Embryonic facial prominence (tissue), 1 donor: ENCODE measurements at regions not wholly inside any gene's neighbourhood (a gene's known extent, or its start where the extent isn't known, plus 50 kb on each side); places are given as distances from the start of the nearest gene placed in this dataset.

ENCODE experiments used
- DNase-seq: peaks from one replicate; pipeline ENCODE4 v3.0.0-alpha.2; 2016; ENCODE audit errors: extremely low spot score

- no peak for DNase-seq
Measured at GRCh38 chr14:27090716-27091115, 492.9 kb upstream of the NOVA1 start.

- no peak for DNase-seq
Measured at GRCh38 chr14:27091973-27092372, 494.1 kb upstream of the NOVA1 start.

- DNase-seq: no peak
Measured at GRCh38 chr14:27096091-27096490, 498.3 kb upstream of the NOVA1 start.

DNA sequence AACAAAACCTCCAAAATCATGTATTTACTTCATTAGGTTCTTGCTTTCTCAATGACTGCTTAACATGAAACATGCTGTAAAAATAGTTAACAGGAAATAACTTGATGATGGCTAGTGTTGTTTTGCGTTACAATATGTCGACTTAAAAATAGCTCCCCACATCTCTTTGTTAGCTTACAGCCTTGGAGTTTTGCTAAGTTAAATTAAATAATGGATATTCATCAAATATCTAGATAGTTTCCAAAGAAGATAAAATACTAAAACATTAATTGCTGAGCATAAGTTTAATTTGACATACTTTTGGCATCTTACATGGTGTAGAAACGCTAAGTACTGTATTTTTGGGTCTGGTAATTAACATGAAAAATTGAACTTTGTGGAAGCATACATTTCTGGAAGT is 500.6 kb upstream of the NOVA1 start:
- no peak for DNase-seq

DNA sequence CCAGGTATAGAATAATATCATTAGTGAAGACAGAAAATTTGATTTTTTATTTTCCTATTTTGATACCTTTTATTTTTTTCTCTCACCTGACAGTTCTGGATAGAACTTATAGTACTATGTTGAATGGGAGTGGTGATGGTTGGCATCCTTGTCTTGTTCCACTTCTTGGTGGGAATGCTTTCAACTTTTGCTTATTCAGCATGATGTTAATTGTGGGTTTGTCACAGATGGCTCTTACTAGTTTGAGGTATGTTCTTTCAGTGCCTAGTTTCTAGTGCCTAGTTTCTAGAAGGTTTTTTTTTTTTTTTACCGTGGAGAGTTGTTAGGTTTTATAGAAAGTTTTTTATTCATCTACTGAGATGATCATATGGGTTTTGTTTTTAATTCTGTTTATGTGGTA is 516.3 kb upstream of the NOVA1 start:
- no peak for DNase-seq

DNA sequence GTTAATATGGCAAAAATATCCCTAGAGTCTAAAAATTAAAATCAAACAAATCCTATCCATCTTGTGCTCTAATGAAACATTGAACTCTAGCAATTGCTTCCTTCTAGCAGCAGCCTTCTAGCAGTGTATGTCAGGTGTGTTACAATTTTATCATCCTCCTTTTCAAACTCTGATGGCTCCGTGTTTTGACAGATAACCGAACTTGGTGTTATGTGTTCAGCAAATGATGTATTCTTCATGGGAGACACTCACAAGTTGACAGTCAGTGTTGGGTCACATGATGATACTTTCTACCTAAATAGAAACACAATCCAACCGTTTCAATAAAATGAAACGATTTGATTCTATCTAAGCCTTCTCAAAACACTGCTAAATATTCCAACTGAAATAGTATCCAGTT is 525.3 kb upstream of the NOVA1 start:
- no peak for DNase-seq

DNA sequence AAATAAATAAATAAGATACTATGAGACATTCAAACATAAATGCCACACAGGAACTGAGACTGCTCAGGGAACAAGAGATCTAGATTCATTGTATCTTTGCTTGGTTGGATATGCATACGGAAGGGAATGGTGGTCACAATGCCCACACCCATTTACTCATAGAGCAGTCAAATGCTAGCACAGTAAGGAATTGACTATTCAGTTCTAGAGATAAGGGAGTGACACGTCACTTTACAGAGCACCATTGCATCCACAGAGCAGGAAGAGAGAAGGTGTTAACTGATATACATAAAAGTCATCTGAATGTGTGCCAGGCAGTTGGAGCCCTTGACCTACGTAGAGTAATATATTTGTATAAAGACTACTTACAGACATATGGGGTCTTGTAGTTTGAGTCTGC is 530.0 kb upstream of the NOVA1 start:
- no peak for DNase-seq

- DNase-seq: no peak
Measured at GRCh38 chr14:27134200-27134599, 536.4 kb upstream of the NOVA1 start.

- DNase-seq: no peak
Measured at GRCh38 chr14:27145170-27145569, 547.3 kb upstream of the NOVA1 start.

GRCh38 chr14:27148143-27148542 is 550.3 kb upstream of the NOVA1 start:
- no peak for DNase-seq

DNA sequence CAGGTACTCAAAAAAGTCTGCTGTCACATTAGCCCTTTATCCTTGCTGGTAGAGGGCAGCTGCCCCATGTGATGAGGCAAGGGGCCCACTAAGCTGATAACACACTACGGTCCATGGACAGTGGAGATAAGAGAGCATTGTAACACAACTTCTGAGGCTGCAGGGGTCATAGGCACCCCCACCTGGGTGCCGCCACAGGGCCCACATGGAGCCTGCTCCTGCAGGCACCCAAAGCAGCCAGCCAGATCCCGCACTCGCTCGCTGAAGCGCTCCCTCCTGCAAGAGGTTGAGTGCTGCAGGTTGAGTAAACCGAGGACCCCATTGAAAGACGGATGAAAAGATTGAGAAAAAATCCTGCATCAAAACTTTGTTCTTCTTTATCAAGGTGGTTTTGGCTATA is 566.3 kb upstream of the NOVA1 start:
- no peak for DNase-seq

DNA sequence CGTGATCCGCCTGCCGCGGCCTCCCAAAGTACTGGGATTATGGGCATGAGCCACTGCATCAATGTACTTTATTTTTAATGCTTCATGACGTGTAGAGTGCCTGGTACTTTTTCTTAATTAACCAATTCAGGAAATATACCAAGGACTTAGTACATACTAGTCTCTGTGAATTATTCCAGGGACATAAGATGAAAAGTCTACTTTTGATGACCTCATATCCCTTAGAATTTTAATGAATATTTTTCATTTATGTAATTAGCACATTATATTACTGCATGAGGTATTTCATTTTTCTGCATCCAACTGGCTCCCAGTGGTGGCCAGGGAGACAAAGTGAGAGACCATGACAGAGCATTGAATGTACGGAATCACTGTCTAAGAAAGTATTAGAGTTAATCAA is 577.7 kb upstream of the NOVA1 start:
- no peak for DNase-seq

DNA sequence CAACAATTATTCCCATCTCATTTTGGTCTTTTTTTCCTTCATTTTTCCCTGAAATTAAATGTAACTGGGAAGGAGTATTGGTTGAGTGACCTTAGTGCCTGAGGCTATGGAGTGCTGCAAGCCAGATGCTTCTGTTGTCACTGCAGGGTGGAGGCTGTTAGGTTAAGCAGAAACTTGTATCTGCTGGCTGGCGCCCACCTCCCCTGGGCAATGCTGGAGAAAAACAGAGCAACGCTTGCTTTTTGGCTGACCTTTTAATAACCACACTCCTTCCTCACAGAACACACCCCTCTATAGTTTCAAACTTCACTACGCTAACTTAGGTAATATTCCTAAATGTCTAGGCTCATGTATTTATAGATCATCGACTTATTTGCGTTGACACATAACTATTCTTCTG is 583.5 kb upstream of the NOVA1 start:
- no peak for DNase-seq

GRCh38 chr14:27184427-27184826 is 586.6 kb upstream of the NOVA1 start:
- no peak for DNase-seq

DNA sequence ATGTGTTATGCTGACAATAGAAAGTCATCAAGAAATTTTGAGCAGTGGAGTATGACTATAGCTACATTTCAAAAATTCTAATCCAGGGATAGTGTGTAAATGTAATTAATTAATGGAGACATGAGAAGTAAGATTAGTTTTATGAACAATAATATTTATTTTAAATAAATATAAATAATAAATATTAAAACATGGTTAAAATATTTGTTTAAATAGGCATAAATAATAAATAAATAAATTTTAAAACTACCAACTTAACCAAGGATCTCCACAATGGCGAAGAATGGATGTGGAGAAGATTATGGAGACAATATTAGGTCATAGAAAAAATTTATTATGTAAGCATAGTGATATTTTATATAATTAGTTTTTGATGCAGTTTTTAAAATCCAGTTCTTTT is 588.2 kb upstream of the NOVA1 start:
- DNase-seq: no peak

DNA sequence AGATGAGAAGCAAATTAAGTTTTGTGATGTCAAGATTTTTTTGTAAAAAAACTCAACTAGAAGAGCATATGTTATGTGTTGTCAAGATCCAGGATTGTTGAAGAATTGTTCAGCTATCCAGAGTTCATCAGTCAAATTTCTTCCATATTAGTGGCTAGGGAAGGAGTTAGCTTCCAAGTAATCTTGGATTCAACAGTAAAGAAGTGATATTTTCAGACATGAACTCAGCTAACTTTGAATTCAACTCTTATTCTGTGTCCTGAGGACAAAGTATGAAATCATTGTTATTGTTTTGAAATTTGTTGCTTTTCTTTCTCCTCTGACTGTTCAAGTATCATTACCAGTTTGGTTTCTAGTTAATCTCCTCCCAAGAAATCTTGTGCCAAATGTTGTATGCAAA is 589.3 kb upstream of the NOVA1 start:
- no peak for DNase-seq

DNA sequence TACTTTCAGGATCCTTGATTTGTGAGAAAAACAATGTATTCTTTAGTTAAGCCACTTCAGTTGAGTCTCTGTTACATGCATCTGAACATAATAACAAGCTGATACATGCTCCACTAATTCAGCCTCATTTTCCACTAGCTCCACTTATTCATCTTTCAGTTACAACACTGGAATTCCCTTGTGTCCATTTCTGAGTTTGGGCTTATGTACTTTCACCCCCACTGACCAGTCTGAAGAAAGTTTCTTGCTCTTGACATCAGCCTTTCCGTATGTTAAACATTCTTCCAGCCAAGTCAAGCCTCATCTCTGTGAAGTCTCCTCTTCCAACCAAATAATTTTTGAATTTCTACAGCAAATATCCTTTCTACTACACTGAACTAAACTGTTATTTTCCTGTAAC is 592.5 kb upstream of the NOVA1 start:
- DNase-seq: no peak

GRCh38 chr14:27199272-27199671 is 601.4 kb upstream of the NOVA1 start:
- no peak for DNase-seq

DNA sequence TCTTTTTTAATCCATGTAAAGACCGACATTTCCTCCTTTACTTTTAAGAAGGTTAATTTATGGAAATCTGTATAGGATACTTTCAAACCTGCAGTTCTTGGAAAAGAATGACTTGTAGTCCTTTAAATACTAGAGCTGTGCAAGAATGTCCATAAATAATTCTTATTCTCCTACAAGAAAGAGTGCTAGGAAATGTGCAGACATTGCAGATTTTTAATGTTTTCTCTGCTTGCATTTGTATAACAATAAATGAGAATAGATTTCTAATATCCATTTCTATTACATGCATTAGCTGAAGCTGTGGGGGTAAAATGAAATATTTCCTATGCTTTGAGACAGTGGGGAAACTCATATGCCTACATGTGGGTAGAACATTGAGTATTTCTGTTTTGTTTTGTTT is 607.2 kb upstream of the NOVA1 start:
- DNase-seq: no peak

GRCh38 chr14:27211741-27212140 is 613.9 kb upstream of the NOVA1 start:
- no peak for DNase-seq

DNA sequence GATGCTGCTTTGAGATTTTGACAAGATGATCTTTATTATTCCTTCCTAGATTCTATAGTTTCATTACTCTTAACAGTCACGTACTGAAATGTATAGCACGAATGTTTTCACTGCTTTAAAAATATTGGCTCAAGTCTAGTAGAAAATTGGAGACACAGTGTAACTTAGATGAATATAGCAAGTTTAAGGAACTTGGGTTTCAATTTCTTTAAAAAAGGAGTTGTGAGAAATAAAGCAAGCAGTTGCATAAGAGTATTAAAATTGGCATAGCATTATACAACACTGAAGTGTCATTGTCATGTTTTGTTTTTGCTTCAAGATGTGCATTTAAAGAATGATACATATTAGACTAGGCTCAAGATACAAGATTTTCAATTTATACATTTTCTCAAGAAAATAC is 624.8 kb upstream of the NOVA1 start:
- no peak for DNase-seq

GRCh38 chr14:27223906-27224305 is 626.1 kb upstream of the NOVA1 start:
- DNase-seq: no peak

GRCh38 chr14:27228053-27228452 is 630.2 kb upstream of the NOVA1 start:
- DNase-seq: no peak

GRCh38 chr14:27234331-27234730 is 636.5 kb upstream of the NOVA1 start:
- no peak for DNase-seq

GRCh38 chr14:27236601-27237000 is 638.8 kb upstream of the NOVA1 start:
- DNase-seq: no peak
